Fibroblast of villous mesenchyme (primary cell): ENCODE measurements at regions not wholly inside any gene's neighbourhood (a gene's known extent, or its start where the extent isn't known, plus 50 kb on each side); places are given as distances from the start of the nearest gene placed in this dataset.

ENCODE experiments used
- DNase-seq: peaks from one replicate; pipeline ENCODE4 v3.0.0-alpha.2; 2010; ENCODE audit warnings: low read depth
- H3K4me3 ChIP-seq: 2 replicates; pipeline ENCODE4 v1.5.1; 2011; ENCODE audit warnings: low read depth, mild to moderate bottlenecking, low read length
- TF ChIP-seq, protein P1 (sequence below): IDR thresholded peaks from 2 replicates; pipeline ENCODE4 v1.5.1; 2012; ENCODE audit warnings: low read depth, mild to moderate bottlenecking, low read length; ENCODE audit not compliant: insufficient read depth

DNA sequence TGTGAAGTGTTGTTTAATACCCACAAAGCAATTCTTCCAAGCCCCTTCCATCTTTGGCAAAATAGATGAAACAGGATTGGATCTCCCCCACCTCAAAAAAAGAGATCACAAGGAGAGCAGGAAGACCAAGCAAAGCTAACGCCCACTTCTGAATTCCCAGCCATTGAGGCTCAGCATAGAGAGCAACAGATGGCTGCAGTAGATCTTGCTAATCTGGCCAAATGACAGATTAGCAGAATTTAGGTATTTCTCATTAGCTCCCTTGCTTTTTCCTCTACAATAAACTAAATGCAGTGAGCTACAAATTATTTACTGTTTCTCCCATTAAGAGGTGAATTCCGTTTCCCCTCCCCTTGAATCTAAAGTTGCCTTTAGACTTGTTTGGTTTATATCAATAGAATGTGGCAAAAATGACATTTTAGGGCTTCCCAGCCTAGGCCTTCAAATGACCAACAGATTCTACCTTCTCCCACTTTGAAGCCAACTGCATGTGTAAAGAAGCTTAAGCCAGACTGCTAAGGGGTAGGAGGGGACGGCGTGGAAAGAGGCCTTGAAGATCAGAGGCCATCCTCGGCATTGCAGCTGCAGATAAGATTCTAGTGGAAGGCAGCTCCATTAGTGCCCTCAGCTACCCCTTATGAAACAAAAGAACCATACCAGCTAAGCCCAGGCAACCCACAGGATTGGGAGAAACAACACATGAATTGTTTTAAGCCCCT, 56.8 kb upstream of the CPEB4 start:
- DNase-seq, result no peak
- no peak overlapping the region for H3K4me3 ChIP-seq
- TF ChIP-seq, protein P1, sequence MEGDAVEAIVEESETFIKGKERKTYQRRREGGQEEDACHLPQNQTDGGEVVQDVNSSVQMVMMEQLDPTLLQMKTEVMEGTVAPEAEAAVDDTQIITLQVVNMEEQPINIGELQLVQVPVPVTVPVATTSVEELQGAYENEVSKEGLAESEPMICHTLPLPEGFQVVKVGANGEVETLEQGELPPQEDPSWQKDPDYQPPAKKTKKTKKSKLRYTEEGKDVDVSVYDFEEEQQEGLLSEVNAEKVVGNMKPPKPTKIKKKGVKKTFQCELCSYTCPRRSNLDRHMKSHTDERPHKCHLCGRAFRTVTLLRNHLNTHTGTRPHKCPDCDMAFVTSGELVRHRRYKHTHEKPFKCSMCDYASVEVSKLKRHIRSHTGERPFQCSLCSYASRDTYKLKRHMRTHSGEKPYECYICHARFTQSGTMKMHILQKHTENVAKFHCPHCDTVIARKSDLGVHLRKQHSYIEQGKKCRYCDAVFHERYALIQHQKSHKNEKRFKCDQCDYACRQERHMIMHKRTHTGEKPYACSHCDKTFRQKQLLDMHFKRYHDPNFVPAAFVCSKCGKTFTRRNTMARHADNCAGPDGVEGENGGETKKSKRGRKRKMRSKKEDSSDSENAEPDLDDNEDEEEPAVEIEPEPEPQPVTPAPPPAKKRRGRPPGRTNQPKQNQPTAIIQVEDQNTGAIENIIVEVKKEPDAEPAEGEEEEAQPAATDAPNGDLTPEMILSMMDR, result no peak

- TF ChIP-seq, protein P1, result no peak
- no peak overlapping the region for H3K4me3 ChIP-seq
- no peak for DNase-seq
Observed at GRCh38 chr5:173832386-173832785, 55.8 kb upstream of the CPEB4 start.

GRCh38 chr5:173833196-173833985, 54.8 kb upstream of the CPEB4 start:
- no peak for DNase-seq
- H3K4me3 ChIP-seq, result no peak overlapping the region
- TF ChIP-seq, protein P1, result no peak

DNA sequence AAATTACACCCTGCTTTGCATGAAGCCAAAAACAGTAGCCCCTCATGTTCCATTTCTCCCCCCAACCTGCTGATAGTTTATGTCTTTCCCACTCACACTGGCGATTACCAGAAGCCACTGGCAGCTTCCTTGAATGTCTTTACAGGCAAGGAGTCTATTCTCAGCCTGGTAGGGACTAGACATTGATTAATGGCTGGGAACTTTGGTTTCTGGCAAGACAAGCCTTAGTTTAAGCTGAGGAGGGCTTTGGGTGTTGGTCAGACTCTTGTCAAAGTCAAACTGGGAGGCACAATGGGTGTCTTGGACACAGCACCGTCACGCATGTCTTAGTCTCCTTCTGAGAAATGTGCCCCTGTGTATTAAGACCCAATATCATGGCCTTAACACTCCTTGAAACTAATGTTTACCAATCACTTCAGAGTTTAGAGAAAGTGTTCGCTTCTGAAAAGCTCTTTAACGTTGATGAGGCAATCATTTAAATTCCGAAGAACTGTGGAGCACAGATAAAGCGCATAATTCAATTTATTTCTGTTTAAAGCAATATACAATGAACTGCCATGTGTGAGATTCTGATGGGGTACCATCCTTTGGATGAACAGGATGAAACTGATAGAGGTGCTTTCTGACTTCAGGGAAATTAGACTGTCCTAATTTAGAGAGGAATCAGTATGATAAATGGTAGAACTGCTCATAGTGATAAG, 53.9 kb upstream of the CPEB4 start:
- H3K4me3 ChIP-seq, result no peak overlapping the region
- TF ChIP-seq, protein P1, result no peak
- DNase-seq, result no peak

- H3K4me3 ChIP-seq, result no peak overlapping the region
- DNase-seq, result no peak
- TF ChIP-seq, protein P1, result no peak
Observed at GRCh38 chr5:173835131-173835530, 53.0 kb upstream of the CPEB4 start.

GRCh38 chr5:173835661-173836060, 52.5 kb upstream of the CPEB4 start:
- TF ChIP-seq, protein P1, result no peak
- no peak overlapping the region for H3K4me3 ChIP-seq
- DNase-seq, result no peak
